Neuronal stem cell (in vitro differentiated cells): ENCODE measurements at regions not wholly inside any gene's neighbourhood (a gene's known extent, or its start where the extent isn't known, plus 50 kb on each side); places are given as distances from the start of the nearest gene placed in this dataset.
A peak's percentile ranks its signal among the peaks of the same experiment; 100 is the strongest.
"Not testable (repeated sequence)": the region's sequence is repeated elsewhere in the genome, so short reads cannot be mapped to it uniquely, and the experiment has no call there.

Experiments
- DNase-seq: peaks from one replicate; pipeline ENCODE4 v3.0.0-alpha.2; 2013; ENCODE audit warnings: low spot score
- H2AFZ ChIP-seq: one replicate; pipeline ENCODE4 v1.6.1; 2013; ENCODE audit warnings: mild to moderate bottlenecking, low read length, inconsistent platforms
- H2AK5ac ChIP-seq: 2 replicates; pipeline ENCODE4 v1.6.1; 2013; ENCODE audit warnings: low read depth, mild to moderate bottlenecking, inconsistent platforms, low read length, moderate library complexity, mixed read lengths
- H2BK120ac ChIP-seq: 2 replicates; pipeline ENCODE4 v1.6.1; 2013; ENCODE audit warnings: low read depth, mild to moderate bottlenecking, inconsistent platforms, low read length, moderate library complexity, mixed read lengths
- H2BK12ac ChIP-seq: one replicate; pipeline ENCODE4 v1.6.1; 2013; ENCODE audit warnings: low read length, inconsistent platforms
- H2BK15ac ChIP-seq: 2 replicates; pipeline ENCODE4 v1.6.1; 2013; ENCODE audit warnings: mild to moderate bottlenecking, low read length, inconsistent platforms, mixed read lengths
- H2BK5ac ChIP-seq: one replicate; pipeline ENCODE4 v1.6.1; 2013; ENCODE audit warnings: inconsistent platforms, mild to moderate bottlenecking, low read length, moderate library complexity
- H3K14ac ChIP-seq: one replicate; pipeline ENCODE4 v1.6.1; 2013; ENCODE audit warnings: low read length, inconsistent platforms
- H3K18ac ChIP-seq: 2 replicates; pipeline ENCODE4 v1.6.1; 2013; ENCODE audit warnings: low read length, inconsistent platforms
- H3K23ac ChIP-seq: 2 replicates; pipeline ENCODE4 v1.6.1; 2013; ENCODE audit warnings: low read depth, mild to moderate bottlenecking, mixed read lengths, low read length, inconsistent platforms; ENCODE audit not compliant: poor library complexity
- H3K27ac ChIP-seq: replicated peaks from 3 replicates; pipeline ENCODE4 v1.5.1; 2013; ENCODE audit warnings: low read length, inconsistent platforms
- H3K27me3 ChIP-seq, 3 experiments: 2 replicates each; pipeline ENCODE4 v1.6.1; 2013; ENCODE audit warnings: low read length in 3 of 3, mild to moderate bottlenecking in 2 of 3, inconsistent platforms in 1 of 3, low read depth in 1 of 3, mixed read lengths in 1 of 3, moderate library complexity in 1 of 3; ENCODE audit not compliant: control insufficient read depth in 3 of 3, insufficient read depth in 3 of 3
- H3K36me3 ChIP-seq, 2 donors: replicated peaks in 1 of 2; 2 replicates each; pipeline ENCODE4 v1.6.1; 2013; ENCODE audit warnings: low read length in 2 of 2; ENCODE audit not compliant: control insufficient read depth in 2 of 2, insufficient read depth in 2 of 2
- H3K4ac ChIP-seq: 2 replicates; pipeline ENCODE4 v1.6.1; 2013; ENCODE audit warnings: inconsistent platforms, mild to moderate bottlenecking, low read length, moderate library complexity
- H3K4me1 ChIP-seq, 2 donors: 1 replicate in 1 of 2; 2 replicates in 1 of 2; pipeline ENCODE4 v1.6.1; 2013; ENCODE audit warnings: low read length in 2 of 2, low read depth in 1 of 2; ENCODE audit not compliant: control insufficient read depth in 2 of 2, insufficient read depth in 1 of 2
- H3K4me2 ChIP-seq: one replicate; pipeline ENCODE4 v1.6.1; 2013; ENCODE audit warnings: mild to moderate bottlenecking, low read length, inconsistent platforms; ENCODE audit not compliant: insufficient read depth, poor library complexity, severe bottlenecking
- H3K4me3 ChIP-seq, 2 donors: 2 replicates each; pipeline ENCODE4 v1.5.1; 2013; ENCODE audit warnings: low read length in 2 of 2, mild to moderate bottlenecking in 2 of 2, inconsistent platforms in 1 of 2, moderate library complexity in 1 of 2
- H3K79me1 ChIP-seq: one replicate; pipeline ENCODE4 v1.6.1; 2013; ENCODE audit warnings: low read depth, mild to moderate bottlenecking, inconsistent platforms, low read length, moderate library complexity
- H3K9ac ChIP-seq: one replicate; pipeline ENCODE4 v1.6.1; 2013; ENCODE audit warnings: mild to moderate bottlenecking, low read depth, low read length, inconsistent platforms; ENCODE audit not compliant: poor library complexity
- H3K9me3 ChIP-seq, 2 donors: replicated peaks in 1 of 2; 2 replicates each; pipeline versions ENCODE3 to v1.6.1; 2013; ENCODE audit warnings: low read length in 2 of 2, mild to moderate bottlenecking in 2 of 2, inconsistent platforms in 1 of 2, low read depth in 1 of 2, mixed read lengths in 1 of 2, moderate library complexity in 1 of 2; ENCODE audit not compliant: control insufficient read depth in 2 of 2, insufficient read depth in 1 of 2
- H4K8ac ChIP-seq: one replicate; pipeline ENCODE4 v1.6.1; 2013; ENCODE audit warnings: low read depth, mild to moderate bottlenecking, inconsistent platforms, low read length, moderate library complexity
- H4K91ac ChIP-seq: one replicate; pipeline ENCODE4 v1.6.1; 2013; ENCODE audit warnings: low read length, low read depth, mild to moderate bottlenecking, inconsistent platforms; ENCODE audit not compliant: poor library complexity
- WGBS, 2 donors: extraction: QIAGEN DNeasy Blood & Tissue Kit; methylation state at CpG; one replicate each; pipeline ENCODE4 v1.1.7; 2013; ENCODE audit warnings: missing lambda C conversion rate in 2 of 2, mixed read lengths in 1 of 2; ENCODE audit not compliant: insufficient read length in 2 of 2, insufficient replicate concordance in 1 of 2; ENCODE audit errors: extremely low coverage in 2 of 2; 5-methylcytosine and 5-hydroxymethylcytosine counted together

GRCh38 chr6:115191989-115192388, 849.2 kb upstream of the HS3ST5 start:
- no CpG with 5 or more reads among the region's 1 CpG for WGBS, 2 donors
- no peaks in the 10 kb centered on the region for H3K79me1 ChIP-seq

GRCh38 chr6:115190534-115190933, 847.7 kb upstream of the HS3ST5 start:
- no peak overlapping the region for H4K8ac ChIP-seq
- H4K91ac ChIP-seq: no peak overlapping the region
- no peak overlapping the region for H3K4ac ChIP-seq
- no peak overlapping the region for H3K9ac ChIP-seq
- DNase-seq: no peak
- H3K4me3 ChIP-seq: no peak overlapping the region
- H3K18ac ChIP-seq: no peak overlapping the region
- H3K14ac ChIP-seq: no peak overlapping the region
- H3K79me1 ChIP-seq: no peaks in the 10 kb centered on the region
- H2AK5ac ChIP-seq: no peak overlapping the region
- H3K27ac ChIP-seq: no peak overlapping the region
- H3K27me3 ChIP-seq: no peaks in the 10 kb centered on the region
- no peak overlapping the region for H3K4me2 ChIP-seq
- no peaks in the 10 kb centered on the region for H3K4me1 ChIP-seq
- no peak overlapping the region for H2BK5ac ChIP-seq
- no peak overlapping the region for H2AFZ ChIP-seq
- H3K23ac ChIP-seq: no peak overlapping the region
- no peak overlapping the region for H2BK12ac ChIP-seq
- WGBS, 2 donors: no CpG with 5 or more reads among the region's 1 CpG
- H3K36me3 ChIP-seq: no peaks in the 10 kb centered on the region
- no peak overlapping the region for H2BK15ac ChIP-seq
- no peaks in the 10 kb centered on the region for H3K9me3 ChIP-seq
- no peak overlapping the region for H2BK120ac ChIP-seq

More at GRCh38 chr6:115191989-115192388, 849.2 kb upstream of the HS3ST5 start:
- H3K9ac ChIP-seq: no peak overlapping the region
- no peak overlapping the region for H2AFZ ChIP-seq
- no peak overlapping the region for H2BK120ac ChIP-seq
- no peaks in the 10 kb centered on the region for H3K9me3 ChIP-seq
- H3K14ac ChIP-seq: no peak overlapping the region
- H4K8ac ChIP-seq: no peak overlapping the region
- no peak overlapping the region for H3K4ac ChIP-seq
- no peak for DNase-seq
- H4K91ac ChIP-seq: no peak overlapping the region
- no peak overlapping the region for H2BK15ac ChIP-seq
- H2BK5ac ChIP-seq: no peak overlapping the region
- no peak overlapping the region for H3K23ac ChIP-seq
- no peak overlapping the region for H2AK5ac ChIP-seq
- no peak overlapping the region for H3K4me3 ChIP-seq
- no peak overlapping the region for H3K18ac ChIP-seq
- H2BK12ac ChIP-seq: no peak overlapping the region
- H3K27ac ChIP-seq: no peak overlapping the region
- H3K27me3 ChIP-seq: no peaks in the 10 kb centered on the region
- H3K36me3 ChIP-seq: no peaks in the 10 kb centered on the region
- H3K4me1 ChIP-seq: no peaks in the 10 kb centered on the region
- H3K4me2 ChIP-seq: no peak overlapping the region

GRCh38 chr6:115175456-115175855, 832.6 kb upstream of the HS3ST5 start:
- H3K79me1 ChIP-seq, H4K8ac ChIP-seq, H3K18ac ChIP-seq, H2AFZ ChIP-seq, H3K14ac ChIP-seq, H3K27ac ChIP-seq, H2BK15ac ChIP-seq, H2AK5ac ChIP-seq, H3K36me3 ChIP-seq, H2BK120ac ChIP-seq, H3K27me3 ChIP-seq, H3K9me3 ChIP-seq, H3K4me3 ChIP-seq, H3K9ac ChIP-seq, H4K91ac ChIP-seq, H3K23ac ChIP-seq, H2BK5ac ChIP-seq, H2BK12ac ChIP-seq, H3K4me2 ChIP-seq, H3K4ac ChIP-seq, H3K4me1 ChIP-seq, DNase-seq: not testable (repeated sequence)
- no CpG with 5 or more reads among the region's 18 CpGs for WGBS, 2 donors

- not testable (repeated sequence) for H3K4me3 ChIP-seq, DNase-seq, H3K4me2 ChIP-seq, H3K9ac ChIP-seq, H3K27ac ChIP-seq, H2BK15ac ChIP-seq, H3K9me3 ChIP-seq, H3K36me3 ChIP-seq, H3K14ac ChIP-seq, H3K79me1 ChIP-seq, H2AFZ ChIP-seq, H2AK5ac ChIP-seq, H2BK120ac ChIP-seq, H2BK5ac ChIP-seq, H4K91ac ChIP-seq, H3K4ac ChIP-seq, H3K4me1 ChIP-seq, H3K27me3 ChIP-seq, H4K8ac ChIP-seq, H2BK12ac ChIP-seq, H3K23ac ChIP-seq
- no CpG with 5 or more reads among the region's 5 CpGs for WGBS, 2 donors
- H3K18ac ChIP-seq: peak overlapping the region; percentile 13
Observed at GRCh38 chr6:115165912-115166311, 823.1 kb upstream of the HS3ST5 start.
